B cell (primary cell): ENCODE measurements at regions not wholly inside any gene's neighbourhood (a gene's known extent, or its start where the extent isn't known, plus 50 kb on each side); places are given as distances from the start of the nearest gene placed in this dataset.

Source experiments
- ATAC-seq: fragments of 200-7000 bp; cut with Tn5 transposase; one replicate; pipeline ENCODE4 v1.10.0; 2021; ENCODE audit warnings: low read depth, mild to moderate bottlenecking, moderate number of reproducible peaks, moderate library complexity
- CTCF ChIA-PET: fragments of 350-600 bp; sonication (Branson Sonifier 250); formaldehyde crosslinking; loops from one replicate; lab custom pipeline; 2021; ENCODE audit warnings: antibody characterized with exemption, inconsistent platforms; lab: Charles Lee
- POLR2A ChIA-PET: fragments of 350-600 bp; sonication (Branson Sonifier 250); formaldehyde crosslinking; loops from one replicate; lab custom pipeline; 2021; ENCODE audit warnings: antibody characterized with exemption; lab: Charles Lee
- DNase-seq: peaks from one replicate; pipeline ENCODE4 v3.0.0; 2013
- H2AFZ ChIP-seq: 2 replicates; pipeline ENCODE4 v1.6.1; 2012; ENCODE audit warnings: mild to moderate bottlenecking, low read depth, low read length; ENCODE audit not compliant: insufficient read depth, poor library complexity, severe bottlenecking
- H3K27ac ChIP-seq, 2 donors: 1 replicate in 1 of 2; 2 replicates in 1 of 2; pipeline ENCODE4 v1.5.1; 2012 to 2013; ENCODE audit warnings: low read length in 2 of 2, mild to moderate bottlenecking in 2 of 2, moderate library complexity in 1 of 2
- H3K27me3 ChIP-seq, 4 experiments: fragments of 200-600 bp in 1 of 4; sonication (generic) in 1 of 4; replicated peaks in 1 of 4; 1 replicate in 2 of 4; 2 replicates in 2 of 4; pipeline versions ENCODE4 v1.6.1 to v1.7.0; 2013 to 2016; ENCODE audit warnings: low read length in 3 of 4, mild to moderate bottlenecking in 2 of 4, mixed read lengths in 1 of 4, moderate library complexity in 1 of 4; ENCODE audit not compliant: insufficient read depth in 4 of 4, control insufficient read depth in 3 of 4; ENCODE audit errors: control extremely low read depth in 1 of 4
- H3K36me3 ChIP-seq, 2 experiments: replicated peaks in 1 of 2; 1 replicate in 1 of 2; 2 replicates in 1 of 2; pipeline versions ENCODE4 v1.6.1 to v1.7.1; 2013; ENCODE audit warnings: low read length in 1 of 2; ENCODE audit not compliant: insufficient read depth in 2 of 2, control insufficient read depth in 1 of 2; ENCODE audit errors: control extremely low read depth in 1 of 2, extremely low read depth in 1 of 2
- H3K4me1 ChIP-seq, 2 donors: fragments of 200-600 bp in 1 of 2; sonication (generic) in 1 of 2; 1 replicate in 1 of 2; 2 replicates in 1 of 2; pipeline versions ENCODE4 v1.5.1 to v1.6.1; 2013 to 2017; ENCODE audit warnings: low read length in 2 of 2; ENCODE audit not compliant: control insufficient read depth in 2 of 2, insufficient read depth in 2 of 2
- H3K4me2 ChIP-seq: replicated peaks from 2 replicates; pipeline ENCODE3; 2012; ENCODE audit warnings: mild to moderate bottlenecking, low read depth, low read length; ENCODE audit not compliant: poor library complexity, severe bottlenecking
- H3K4me3 ChIP-seq, 5 experiments: fragments of 200-600 bp in 1 of 5; sonication (generic) in 1 of 5; 1 replicate in 3 of 5; 2 replicates in 2 of 5; pipeline versions ENCODE4 v1.5.1 to v1.7.0; 2011 to 2016; ENCODE audit warnings: low read length in 4 of 5, mild to moderate bottlenecking in 4 of 5, low read depth in 2 of 5, control low read depth in 1 of 5, moderate library complexity in 1 of 5; ENCODE audit not compliant: insufficient read depth in 1 of 5; ENCODE audit errors: control extremely low read depth in 1 of 5, extremely low read depth in 1 of 5
- H3K79me2 ChIP-seq: fragments of 200-600 bp; sonication (generic); one replicate; pipeline ENCODE4 v1.6.0; 2016; ENCODE audit warnings: low read length; ENCODE audit not compliant: control insufficient read depth, insufficient read depth
- H3K9ac ChIP-seq: fragments of 200-600 bp; sonication (generic); 2 replicates; pipeline ENCODE4 v1.6.1; 2017; ENCODE audit warnings: mild to moderate bottlenecking, low read length, moderate library complexity
- H3K9me3 ChIP-seq, 3 donors: one replicate each; pipeline versions ENCODE4 v1.6.1 to v1.7.1; 2013; ENCODE audit warnings: low read length in 2 of 3; ENCODE audit not compliant: control insufficient read depth in 2 of 3, insufficient read depth in 1 of 3; ENCODE audit errors: control extremely low read depth in 1 of 3
- H4K20me1 ChIP-seq: 2 replicates; pipeline ENCODE4 v1.6.0; 2012; ENCODE audit warnings: mild to moderate bottlenecking, low read length; ENCODE audit not compliant: insufficient read depth, control insufficient read depth, poor library complexity, severe bottlenecking
- H3K27ac Mint-ChIP-seq: one replicate; pipeline ENCODE4 v1.8.0; 2021; ENCODE audit warnings: mixed read lengths
- H3K27me3 Mint-ChIP-seq: one replicate; pipeline ENCODE4 v1.8.0; 2021; ENCODE audit warnings: mixed read lengths
- H3K4me1 Mint-ChIP-seq: one replicate; pipeline ENCODE4 v1.8.0; 2021; ENCODE audit warnings: mixed read lengths
- H3K4me3 Mint-ChIP-seq: one replicate; pipeline ENCODE4 v1.8.0; 2021; ENCODE audit warnings: mixed read lengths
- H3K9me3 Mint-ChIP-seq: one replicate; pipeline ENCODE4 v1.8.0; 2022; ENCODE audit warnings: mixed read lengths; ENCODE audit not compliant: insufficient read depth
- EZH2 ChIP-seq: IDR thresholded peaks from 2 replicates; pipeline ENCODE4 v1.6.1; 2012; ENCODE audit warnings: borderline replicate concordance, low read depth, mild to moderate bottlenecking, moderate library complexity, low read length; ENCODE audit not compliant: insufficient read depth, poor library complexity, severe bottlenecking
- WGBS: methylation state at CpG from one replicate; pipeline ENCODE4 v1.1.5; 2013; ENCODE audit warnings: missing lambda C conversion rate; ENCODE audit not compliant: insufficient coverage; 5-methylcytosine and 5-hydroxymethylcytosine counted together
- intact Hi-C: fragments of 100-400 bp; cut with micrococcal nuclease; formaldehyde crosslinking; loops from one replicate; pipeline ENCODE4 v1.10.0; 2022
- TF ChIP-seq, protein P1 (sequence below): fragments of 200-600 bp; IDR thresholded peaks from one replicate; pipeline ENCODE4 v1.8.0; 2022; ENCODE audit warnings: antibody characterized with exemption, mild to moderate bottlenecking

DNA sequence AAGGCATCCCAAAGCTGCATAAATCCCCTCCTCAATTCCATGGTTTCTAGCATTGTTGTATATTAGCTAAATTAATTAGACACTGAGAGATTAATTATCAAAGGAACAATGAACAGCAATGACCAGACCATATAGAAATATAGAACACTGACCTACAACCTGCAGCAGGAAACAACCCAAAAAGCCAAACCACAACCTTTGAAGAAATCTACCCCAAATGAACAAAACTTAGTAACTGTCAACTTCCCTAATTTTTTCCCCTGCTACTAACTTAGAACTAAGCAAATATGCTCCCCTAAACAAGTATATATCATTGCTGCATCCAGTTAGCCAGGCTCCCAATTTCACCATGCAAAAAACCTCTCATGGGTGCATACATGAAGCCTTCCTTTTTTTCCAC, 268.0 kb upstream of the ANO3 start:
- CTCF ChIA-PET: interaction anchor here (1.6 kb wide), 1 partner anchor 82 kb away, joined by 6 read pairs; no protein-coding TSS in a partner anchor

GRCh38 chr11:26065944-26066343, 266.0 kb upstream of the ANO3 start:
- H2AFZ ChIP-seq: peak overlapping the region; percentile 4
- no peaks in the 10 kb centered on the region for H3K9me3 Mint-ChIP-seq
- H3K4me3 ChIP-seq: no peak overlapping the region
- no CpG with 5 or more reads among the region's 1 CpG for WGBS
- H3K27ac Mint-ChIP-seq: no peak overlapping the region
- no peak overlapping the region for H3K27ac ChIP-seq
- peaks cover 12 to 25% of the 10 kb centered on the region in 2 donors for H3K4me1 ChIP-seq
- H3K9me3 ChIP-seq: no peaks in the 10 kb centered on the region
- no peak overlapping the region for H3K9ac ChIP-seq
- no peaks in the 10 kb centered on the region for H3K27me3 Mint-ChIP-seq
- no peak overlapping the region for H3K4me2 ChIP-seq
- intact Hi-C loops: no loop called here
- no peaks in the 10 kb centered on the region for H3K79me2 ChIP-seq
- H3K27me3 ChIP-seq: no peaks in the 10 kb centered on the region
- no peak overlapping the region for H3K4me3 Mint-ChIP-seq
- H4K20me1 ChIP-seq: no peaks in the 10 kb centered on the region
- DNase-seq (no peak), ATAC-seq (no peak)
- TF ChIP-seq, protein P1, sequence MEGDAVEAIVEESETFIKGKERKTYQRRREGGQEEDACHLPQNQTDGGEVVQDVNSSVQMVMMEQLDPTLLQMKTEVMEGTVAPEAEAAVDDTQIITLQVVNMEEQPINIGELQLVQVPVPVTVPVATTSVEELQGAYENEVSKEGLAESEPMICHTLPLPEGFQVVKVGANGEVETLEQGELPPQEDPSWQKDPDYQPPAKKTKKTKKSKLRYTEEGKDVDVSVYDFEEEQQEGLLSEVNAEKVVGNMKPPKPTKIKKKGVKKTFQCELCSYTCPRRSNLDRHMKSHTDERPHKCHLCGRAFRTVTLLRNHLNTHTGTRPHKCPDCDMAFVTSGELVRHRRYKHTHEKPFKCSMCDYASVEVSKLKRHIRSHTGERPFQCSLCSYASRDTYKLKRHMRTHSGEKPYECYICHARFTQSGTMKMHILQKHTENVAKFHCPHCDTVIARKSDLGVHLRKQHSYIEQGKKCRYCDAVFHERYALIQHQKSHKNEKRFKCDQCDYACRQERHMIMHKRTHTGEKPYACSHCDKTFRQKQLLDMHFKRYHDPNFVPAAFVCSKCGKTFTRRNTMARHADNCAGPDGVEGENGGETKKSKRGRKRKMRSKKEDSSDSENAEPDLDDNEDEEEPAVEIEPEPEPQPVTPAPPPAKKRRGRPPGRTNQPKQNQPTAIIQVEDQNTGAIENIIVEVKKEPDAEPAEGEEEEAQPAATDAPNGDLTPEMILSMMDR: no peak
- no peak for TF ChIP-seq EZH2
- POLR2A ChIA-PET: no interaction called here
- peaks cover 29% of the 10 kb centered on the region for H3K4me1 Mint-ChIP-seq
- CTCF ChIA-PET: no interaction called here
- no peaks in the 10 kb centered on the region for H3K36me3 ChIP-seq

More for the DNA sequence above, 268.0 kb upstream of the ANO3 start:
- no peaks in the 10 kb centered on the region for H3K79me2 ChIP-seq
- Mint-ChIP-seq H3K27me3 (no peaks in the 10 kb centered on the region), H3K27ac (no peak overlapping the region), H3K4me1 (peaks cover 29% of the 10 kb centered on the region), H3K9me3 (no peaks in the 10 kb centered on the region), H3K4me3 (peak overlapping the region; percentile 4)
- H3K9me3 ChIP-seq: no peaks in the 10 kb centered on the region
- DNase-seq: no peak
- peaks cover 12 to 25% of the 10 kb centered on the region in 2 donors for H3K4me1 ChIP-seq
- no peak for TF ChIP-seq EZH2
- TF ChIP-seq, protein P1: no peak
- H3K36me3 ChIP-seq: no peaks in the 10 kb centered on the region
- no peaks in the 10 kb centered on the region for H3K27me3 ChIP-seq
- intact Hi-C loops: no loop called here
- POLR2A ChIA-PET: no interaction called here
- no peak overlapping the region for H2AFZ ChIP-seq
- peak overlapping the region; percentile 16 for H3K4me2 ChIP-seq
- H3K4me3 ChIP-seq: no peak overlapping the region
- H3K9ac ChIP-seq: no peak overlapping the region
- no peak overlapping the region for H3K27ac ChIP-seq
- no peak for ATAC-seq
- no peaks in the 10 kb centered on the region for H4K20me1 ChIP-seq
